OCI-LY7 (cell line): ENCODE measurements at regions not wholly inside any gene's neighbourhood (a gene's known extent, or its start where the extent isn't known, plus 50 kb on each side); places are given as distances from the start of the nearest gene placed in this dataset.

ENCODE experiments used
- EZH2phosphoT487 ChIP-seq: fragments of 200-600 bp; sonication (generic); IDR thresholded peaks from 2 replicates; pipeline ENCODE4 v1.6.1; 2018; ENCODE audit warnings: low read depth, borderline replicate concordance, mild to moderate bottlenecking, mixed run types, antibody characterized with exemption, low read length, moderate library complexity, mixed read lengths
- TF ChIP-seq, protein P1 (sequence below): fragments of 200-600 bp; sonication (generic); conservative IDR thresholded peaks from 2 replicates; pipeline ENCODE4 v1.5.1; 2014; ENCODE audit warnings: mild to moderate bottlenecking, antibody characterized with exemption, low read length, moderate library complexity, mixed read lengths

DNA sequence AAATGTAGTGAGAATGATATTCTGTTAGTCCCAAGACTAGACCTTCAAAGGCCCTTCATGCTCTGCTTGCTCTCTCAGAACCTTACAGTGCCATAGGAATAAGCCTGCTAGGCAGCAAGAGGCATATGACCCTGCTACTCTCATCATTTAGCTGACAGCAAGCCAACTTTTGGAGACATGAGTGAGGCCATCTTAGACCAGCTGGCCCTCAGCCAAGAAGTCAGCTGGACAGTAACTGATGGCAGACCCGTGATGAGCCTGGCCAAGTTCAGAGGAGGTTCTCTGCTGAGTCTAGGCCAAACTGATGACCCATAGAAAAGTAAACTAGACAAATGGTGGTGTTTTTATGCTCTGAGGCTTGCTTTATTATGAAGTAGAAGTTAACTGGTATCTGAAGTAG is 82.6 kb downstream of the C18orf54 start:
- TF ChIP-seq, protein P1, sequence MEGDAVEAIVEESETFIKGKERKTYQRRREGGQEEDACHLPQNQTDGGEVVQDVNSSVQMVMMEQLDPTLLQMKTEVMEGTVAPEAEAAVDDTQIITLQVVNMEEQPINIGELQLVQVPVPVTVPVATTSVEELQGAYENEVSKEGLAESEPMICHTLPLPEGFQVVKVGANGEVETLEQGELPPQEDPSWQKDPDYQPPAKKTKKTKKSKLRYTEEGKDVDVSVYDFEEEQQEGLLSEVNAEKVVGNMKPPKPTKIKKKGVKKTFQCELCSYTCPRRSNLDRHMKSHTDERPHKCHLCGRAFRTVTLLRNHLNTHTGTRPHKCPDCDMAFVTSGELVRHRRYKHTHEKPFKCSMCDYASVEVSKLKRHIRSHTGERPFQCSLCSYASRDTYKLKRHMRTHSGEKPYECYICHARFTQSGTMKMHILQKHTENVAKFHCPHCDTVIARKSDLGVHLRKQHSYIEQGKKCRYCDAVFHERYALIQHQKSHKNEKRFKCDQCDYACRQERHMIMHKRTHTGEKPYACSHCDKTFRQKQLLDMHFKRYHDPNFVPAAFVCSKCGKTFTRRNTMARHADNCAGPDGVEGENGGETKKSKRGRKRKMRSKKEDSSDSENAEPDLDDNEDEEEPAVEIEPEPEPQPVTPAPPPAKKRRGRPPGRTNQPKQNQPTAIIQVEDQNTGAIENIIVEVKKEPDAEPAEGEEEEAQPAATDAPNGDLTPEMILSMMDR = no peak
- TF ChIP-seq EZH2phosphoT487 = no peak
